Hepatocyte (in vitro differentiated cells): ENCODE measurements at regions not wholly inside any gene's neighbourhood (a gene's known extent, or its start where the extent isn't known, plus 50 kb on each side); places are given as distances from the start of the nearest gene placed in this dataset.

Experiments used
- CTCF ChIP-seq: fragments of 200-600 bp; sonication (generic); IDR thresholded peaks from 2 replicates; pipeline ENCODE4 v1.5.1; 2016; ENCODE audit warnings: antibody characterized with exemption, mild to moderate bottlenecking; ENCODE audit not compliant: poor library complexity
- EZH2 ChIP-seq: fragments of 200-600 bp; sonication (generic); IDR thresholded peaks from 2 replicates; pipeline ENCODE4 v1.6.1; 2016; ENCODE audit warnings: antibody characterized with exemption, mild to moderate bottlenecking, borderline replicate concordance
- EZH2phosphoT487 ChIP-seq: fragments of 200-600 bp; sonication (generic); IDR thresholded peaks from one replicate; pipeline ENCODE4 v1.6.1; 2018; ENCODE audit warnings: antibody characterized with exemption, mild to moderate bottlenecking, low read depth, moderate library complexity; ENCODE audit not compliant: unreplicated experiment, severe bottlenecking

DNA sequence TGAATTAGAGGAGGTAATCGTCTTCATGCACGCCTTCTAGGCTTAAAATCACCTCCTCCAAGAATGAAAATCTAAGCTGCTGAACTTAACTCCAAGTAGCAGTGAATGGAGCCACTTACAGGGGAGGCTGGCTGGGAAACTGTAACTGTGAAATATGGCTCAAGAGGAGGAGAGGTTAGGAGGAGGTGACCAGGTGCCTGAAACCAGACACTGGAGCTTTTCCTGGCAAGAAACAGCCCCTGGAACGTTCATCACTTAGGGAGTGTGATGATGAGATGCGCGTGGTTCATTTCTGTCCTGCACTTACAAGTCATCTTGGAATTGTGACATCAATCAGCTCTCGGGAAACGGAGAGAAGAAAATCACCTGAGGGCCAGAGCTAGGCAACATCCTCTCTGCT, 62.3 kb upstream of the TMEM132C start:
- TF ChIP-seq CTCF (no peak), EZH2phosphoT487 (no peak), EZH2 (no peak)
